AG04449 (cell line): ENCODE measurements at regions not wholly inside any gene's neighbourhood (a gene's known extent, or its start where the extent isn't known, plus 50 kb on each side); places are given as distances from the start of the nearest gene placed in this dataset.

Source experiments
- CTCF ChIA-PET: fragments of 350-600 bp; formaldehyde crosslinking; extraction: SDS; loops from one replicate; lab custom pipeline; 2021; ENCODE audit warnings: antibody characterized with exemption; lab: Yijun Ruan, JAX
- POLR2A ChIA-PET: fragments of 400-600, 350-600 bp; formaldehyde crosslinking; extraction: SDS; loops from one replicate; lab custom pipeline; 2020; ENCODE audit warnings: antibody characterized with exemption, inconsistent platforms; lab: Yijun Ruan, JAX
- DNase-seq: peaks from one replicate; pipeline ENCODE4 v3.0.0-alpha.2; 2010; ENCODE audit warnings: low read depth, low spot score
- H3K4me3 ChIP-seq: 2 replicates; pipeline ENCODE4 v1.5.1; 2011; ENCODE audit warnings: low read depth, mild to moderate bottlenecking, control low read depth, low read length
- CTCF ChIP-seq: IDR thresholded peaks from one replicate; pipeline ENCODE4 v1.5.1; 2011; ENCODE audit warnings: mild to moderate bottlenecking, moderate library complexity, low read length, control low read depth, inconsistent platforms; ENCODE audit not compliant: insufficient read depth; ENCODE audit errors: missing control alignments

- H3K4me3 ChIP-seq: no peak overlapping the region
- no peak for DNase-seq
- no peak for TF ChIP-seq CTCF
- POLR2A ChIA-PET: no interaction called here
- CTCF ChIA-PET: no interaction called here
Observed at GRCh38 chr6:139613496-139613895, 239.0 kb upstream of the CITED2 start.

- no peak for DNase-seq
- ChIA-PET CTCF (interaction anchor here (0.7 kb wide), 1 partner anchor 205 kb away, joined by 3 read pairs; no protein-coding TSS in a partner anchor), POLR2A (no interaction called here)
- H3K4me3 ChIP-seq: no peak overlapping the region
- no peak for TF ChIP-seq CTCF
Observed at GRCh38 chr6:139612135-139612465, 237.7 kb upstream of the CITED2 start.

GRCh38 chr6:139611327-139612134 is 237.1 kb upstream of the CITED2 start:
- ChIA-PET CTCF (interaction anchor here (0.7 kb wide), 1 partner anchor 204 kb away, joined by 3 read pairs; no protein-coding TSS in a partner anchor), POLR2A (no interaction called here)
- TF ChIP-seq CTCF: no peak
- no peak for DNase-seq
- no peak overlapping the region for H3K4me3 ChIP-seq

- ChIA-PET POLR2A (interaction anchor here (0.6 to 2.8 kb wide), 3 partner anchors 31 to 234 kb away, joined by 3 to 12 read pairs (median 3); partner anchors contain the start of gene CITED2), CTCF (interaction anchor here (0.6 to 1.5 kb wide), 2 partner anchors 19 to 22 kb away, joined by 3 read pairs; no protein-coding TSS in a partner anchor)
- no peak for DNase-seq
- no peak for TF ChIP-seq CTCF
- no peak overlapping the region for H3K4me3 ChIP-seq
Observed at GRCh38 chr6:139608466-139609261, 234.2 kb upstream of the CITED2 start.

- ChIA-PET POLR2A (no interaction called here), CTCF (no interaction called here)
- TF ChIP-seq CTCF: no peak
- DNase-seq: no peak
- H3K4me3 ChIP-seq: no peak overlapping the region
Observed at GRCh38 chr6:139605350-139605749, 230.9 kb upstream of the CITED2 start.

- TF ChIP-seq CTCF: no peak
- ChIA-PET CTCF (interaction anchor here (1.0 kb wide), 1 partner anchor 16 kb away, joined by 3 read pairs; no protein-coding TSS in a partner anchor), POLR2A (interaction anchor here (1.2 kb wide), 1 partner anchor 229 kb away, joined by 4 read pairs; the partner anchor contains the start of gene CITED2)
- no peak overlapping the region for H3K4me3 ChIP-seq
- no peak for DNase-seq
Observed at GRCh38 chr6:139603581-139603980, 229.1 kb upstream of the CITED2 start.
